ENCODE measurements at regions not wholly inside any gene's neighbourhood (a gene's known extent, or its start where the extent isn't known, plus 50 kb on each side); places are given as distances from the start of the nearest gene placed in this dataset.

GRCh38 chr11:80414181-80415165 is 973.6 kb upstream of the TENM4 start:
- TF ChIP-seq ARNTL (CRISPR knock-in tag; IDR thresholded peaks at IDR 0.05; ENCODE audit: borderline replicate concordance, low read depth) = no peak
- no peak for TF ChIP-seq GLIS3 (CRISPR knock-in tag; IDR thresholded peaks at IDR 0.05)
- no peak for TF ChIP-seq RARB (CRISPR knock-in tag; IDR thresholded peaks at IDR 0.05)
- TF ChIP-seq PATZ1 (CRISPR knock-in tag; IDR thresholded peaks at IDR 0.05; ENCODE audit: borderline replicate concordance) = no peak
- no peak for TF ChIP-seq CREB5 (CRISPR knock-in tag; IDR thresholded peaks at IDR 0.05; ENCODE audit: low read depth)
- TF ChIP-seq CSRNP3 (CRISPR knock-in tag; IDR thresholded peaks at IDR 0.05) = no peak
- no peak for TF ChIP-seq PPARA (CRISPR knock-in tag; IDR thresholded peaks at IDR 0.05; ENCODE audit: borderline replicate concordance)
- TF ChIP-seq ESRRG (CRISPR knock-in tag; IDR thresholded peaks at IDR 0.05) = no peak
- no peak for TF ChIP-seq OSR1 (CRISPR knock-in tag; IDR thresholded peaks at IDR 0.05)
- no peak for TF ChIP-seq POU6F1 (CRISPR knock-in tag; IDR thresholded peaks at IDR 0.05; ENCODE audit: borderline replicate concordance, low read depth)
- no peak for TF ChIP-seq ZFP3 (CRISPR knock-in tag; IDR thresholded peaks at IDR 0.05)
- TF ChIP-seq ZC3H10 (CRISPR knock-in tag; IDR thresholded peaks at IDR 0.05) = no peak

Data from SK-N-SH treated with all-trans-retinoic acid at 6 μM for 48 hours (cell line).